HCT116 (cell line): ENCODE measurements at regions not wholly inside any gene's neighbourhood (a gene's known extent, or its start where the extent isn't known, plus 50 kb on each side); places are given as distances from the start of the nearest gene placed in this dataset.

Source experiments
- ATAC-seq: fragments of 200-7000 bp; cut with Tn5 transposase; 2 replicates; pipeline ENCODE4 v1.9.1; 2020; ENCODE audit warnings: mild to moderate bottlenecking, moderate library complexity
- BruUV-seq: library from RNA; stranded (reverse); fragments of 400-500 nt; replicated peaks from 2 replicates; lab custom pipeline; 2021; lab: Mats Ljungman, UMichigan
- CTCF ChIA-PET: fragments of 300-600 bp; sonication (Branson Sonifier 250); formaldehyde crosslinking; loops from one replicate; lab custom pipeline; 2021; ENCODE audit warnings: antibody characterized with exemption; lab: Charles Lee
- POLR2A ChIA-PET: fragments of 300-600, 350-600 bp; sonication (Branson Sonifier 250); formaldehyde crosslinking; loops from one replicate; lab custom pipeline; 2021; ENCODE audit warnings: antibody characterized with exemption; lab: Charles Lee
- RAD21 ChIA-PET, 2 experiments: fragments of 300-600 bp; sonication (Branson Sonifier 250); formaldehyde crosslinking; loops; one replicate each; lab custom pipeline; 2023; ENCODE audit warnings: low total read pairs in 2 of 2; ENCODE audit not compliant: uncharacterized antibody in 2 of 2, unreplicated experiment in 2 of 2, low non-redundant PET in 1 of 2; lab: Charles Lee
- DNase-seq: peaks from one replicate; pipeline ENCODE4 v3.0.0-alpha.2; 2010; ENCODE audit warnings: low read depth, low spot score
- H2AFZ ChIP-seq: fragments of 200-600 bp; shearing (Covaris generic), sonication (generic); 2 replicates; pipeline ENCODE4 v1.6.1; 2017; ENCODE audit warnings: low read depth, mixed run types, mixed read lengths, antibody characterized with exemption, low read length; ENCODE audit not compliant: poor library complexity, severe bottlenecking
- H3K27ac ChIP-seq: 2 replicates; pipeline ENCODE4 v1.5.1; 2012; ENCODE audit warnings: low read depth, low read length
- H3K27me3 ChIP-seq: fragments of 200-600 bp; sonication (generic); 2 replicates; pipeline ENCODE4 v1.6.1; 2016; ENCODE audit warnings: mixed run types, low read length, mixed read lengths; ENCODE audit not compliant: insufficient read depth
- H3K36me3 ChIP-seq, 2 experiments: fragments of 200-500 bp in 1 of 2; fragments of 200-600 bp in 1 of 2; sonication (Bioruptor generic) in 1 of 2; sonication (generic) in 1 of 2; 2 replicates each; pipeline versions ENCODE4 v1.5.1 to v1.6.1; 2014 to 2016; ENCODE audit warnings: low read length in 2 of 2, inconsistent platforms in 1 of 2, mixed read lengths in 1 of 2, mixed run types in 1 of 2; ENCODE audit not compliant: insufficient read depth in 2 of 2, control insufficient read depth in 1 of 2
- H3K4me1 ChIP-seq, 2 experiments: fragments of 200-600 bp in 1 of 2; sonication (generic) in 1 of 2; 2 replicates each; pipeline versions ENCODE4 v1.5.1 to v1.6.1; 2012 to 2017; ENCODE audit warnings: low read length in 2 of 2, inconsistent platforms in 1 of 2, mild to moderate bottlenecking in 1 of 2, mixed read lengths in 1 of 2, mixed run types in 1 of 2, moderate library complexity in 1 of 2; ENCODE audit not compliant: insufficient read depth in 2 of 2, control insufficient read depth in 1 of 2
- H3K4me2 ChIP-seq: fragments of 200-600 bp; sonication (generic); 2 replicates; pipeline ENCODE4 v1.6.1; 2017; ENCODE audit warnings: mixed run types, low read length, mixed read lengths
- H3K4me3 ChIP-seq, 2 experiments: fragments of 200-600 bp in 1 of 2; sonication (generic) in 1 of 2; replicated peaks in 1 of 2; 2 replicates each; pipeline ENCODE4 v1.5.1; 2011 to 2016; ENCODE audit warnings: low read length in 2 of 2, control low read depth in 1 of 2, low read depth in 1 of 2, mild to moderate bottlenecking in 1 of 2, mixed read lengths in 1 of 2, mixed run types in 1 of 2
- H3K79me2 ChIP-seq: fragments of 200-600 bp; sonication (generic); 2 replicates; pipeline ENCODE4 v1.6.1; 2017; ENCODE audit warnings: mild to moderate bottlenecking, mixed run types, low read length, moderate library complexity, mixed read lengths; ENCODE audit not compliant: insufficient read depth
- H3K9ac ChIP-seq: fragments of 200-600 bp; sonication (generic); 2 replicates; pipeline ENCODE4 v1.6.1; 2016; ENCODE audit warnings: low read length, mixed read lengths
- H3K9me2 ChIP-seq: fragments of 200-600 bp; sonication (generic), shearing (Covaris generic); 2 replicates; pipeline ENCODE4 v1.6.1; 2017; ENCODE audit warnings: mixed run types, mild to moderate bottlenecking, moderate library complexity; ENCODE audit not compliant: insufficient read depth
- H3K9me3 ChIP-seq, 2 experiments: fragments of 200-500 bp in 1 of 2; fragments of 200-600 bp in 1 of 2; sonication (Bioruptor generic) in 1 of 2; sonication (generic) in 1 of 2; 2 replicates each; pipeline ENCODE4 v1.6.1; 2014 to 2017; ENCODE audit warnings: low read length in 2 of 2, mixed read lengths in 2 of 2, inconsistent platforms in 1 of 2, low read depth in 1 of 2, mild to moderate bottlenecking in 1 of 2, mixed run types in 1 of 2, moderate library complexity in 1 of 2; ENCODE audit not compliant: control insufficient read depth in 1 of 2, insufficient read depth in 1 of 2
- H4K20me1 ChIP-seq: fragments of 200-600 bp; sonication (generic), shearing (Covaris generic); 2 replicates; pipeline ENCODE4 v1.6.1; 2017; ENCODE audit warnings: mixed run types, mild to moderate bottlenecking, moderate library complexity; ENCODE audit not compliant: insufficient read depth
- CBX3 ChIP-seq: IDR thresholded peaks from 2 replicates; pipeline ENCODE4 v1.6.1; 2012; ENCODE audit warnings: low read depth
- CEBPB ChIP-seq: IDR thresholded peaks from 2 replicates; pipeline ENCODE4 v1.6.1; 2012; ENCODE audit warnings: low read depth
- CTCF ChIP-seq, 3 experiments: fragments of 200-600 bp in 1 of 3; sonication (generic) in 1 of 3; IDR thresholded peaks in 2 of 3; conservative IDR thresholded peaks in 1 of 3; 2 replicates each; pipeline ENCODE4 v1.5.1; 2012 to 2017; ENCODE audit warnings: low read depth in 2 of 3, low read length in 2 of 3, antibody characterized with exemption in 1 of 3, borderline replicate concordance in 1 of 3, control low read depth in 1 of 3, mild to moderate bottlenecking in 1 of 3, mixed read lengths in 1 of 3, mixed run types in 1 of 3, moderate library complexity in 1 of 3; ENCODE audit not compliant: insufficient read depth in 1 of 3
- EGR1 ChIP-seq: IDR thresholded peaks from 2 replicates; pipeline ENCODE4 v1.6.1; 2012; ENCODE audit warnings: low read depth
- ELF1 ChIP-seq: IDR thresholded peaks from 2 replicates; pipeline ENCODE4 v1.6.1; 2012; ENCODE audit warnings: low read depth, borderline replicate concordance
- EZH2 ChIP-seq: fragments of 200-600 bp; sonication (generic); IDR thresholded peaks from 2 replicates; pipeline ENCODE4 v1.6.1; 2017; ENCODE audit warnings: antibody characterized with exemption, mixed run types
- EZH2phosphoT487 ChIP-seq: fragments of 200-600 bp; IDR thresholded peaks from 2 replicates; pipeline ENCODE4 v1.6.1; 2018; ENCODE audit warnings: antibody characterized with exemption, borderline replicate concordance
- FOSL1 ChIP-seq: IDR thresholded peaks from 2 replicates; pipeline ENCODE4 v1.6.1; 2012; ENCODE audit warnings: low read depth
- POLR2AphosphoS5 ChIP-seq: IDR thresholded peaks from 2 replicates; pipeline ENCODE4 v1.6.1; 2011; ENCODE audit warnings: mild to moderate bottlenecking, low read depth, low read length, moderate library complexity
- RAD21 ChIP-seq: IDR thresholded peaks from 2 replicates; pipeline ENCODE4 v1.6.1; 2012; ENCODE audit warnings: low read depth, mild to moderate bottlenecking
- SP1 ChIP-seq: IDR thresholded peaks from 2 replicates; pipeline ENCODE4 v1.6.1; 2012; ENCODE audit warnings: low read depth
- SRF ChIP-seq: IDR thresholded peaks from 2 replicates; pipeline ENCODE4 v1.6.1; 2012; ENCODE audit warnings: low read depth
- YY1 ChIP-seq: IDR thresholded peaks from 2 replicates; pipeline ENCODE4 v1.6.1; 2011; ENCODE audit warnings: low read length, low read depth, moderate library complexity, mild to moderate bottlenecking; ENCODE audit not compliant: insufficient replicate concordance; ENCODE audit errors: extremely low read depth
- ZFX ChIP-seq: fragments of 450-650 bp; IDR thresholded peaks from 2 replicates; pipeline ENCODE4 v1.6.1; 2017
- intact Hi-C: fragments of 100-400 bp; cut with micrococcal nuclease; formaldehyde crosslinking; loops from 2 replicates; pipeline ENCODE4 v1.10.0; 2022

GRCh38 chr2:56709181-56709580 lies 525.4 kb downstream of the CCDC85A start:
- Histone ChIP-seq H3K79me2 (no peaks in the 10 kb centered on the region), H3K9ac (no peak overlapping the region), H3K36me3 (no peaks in the 10 kb centered on the region), H3K9me3 (no peaks in the 10 kb centered on the region), H2AFZ (no peak overlapping the region), H3K4me3 (no peak overlapping the region), H3K27me3 (no peaks in the 10 kb centered on the region), H3K27ac (no peak overlapping the region), H3K4me2 (no peak overlapping the region), H4K20me1 (no peaks in the 10 kb centered on the region), H3K9me2 (no peaks in the 10 kb centered on the region), H3K4me1 (no peaks in the 10 kb centered on the region)
- ATAC-seq (no peak), DNase-seq (no peak)
- POLR2A ChIA-PET = no interaction called here
- RAD21 ChIA-PET = no interaction called here
- CTCF ChIA-PET = no interaction called here
- TF ChIP-seq CBX3 (no peak), CEBPB (no peak), YY1 (no peak), CTCF (IDR thresholded peaks at IDR 0.05 in 2 of 3, conservative IDR thresholded peaks at IDR 0.05 in 1 of 3; ENCODE audit: borderline replicate concordance in 1 of 3, insufficient read depth in 1 of 3, low read depth in 2 of 3, low read length in 2 of 3) (no peak), EGR1 (no peak), FOSL1 (no peak), SRF (no peak), EZH2phosphoT487 (no peak), EZH2 (no peak), ELF1 (no peak), POLR2AphosphoS5 (no peak), RAD21 (no peak), ZFX (no peak), SP1 (no peak)
- intact Hi-C loops = no loop called here
- no TSS peak for BruUV-seq
